H1 (cell line): ENCODE measurements at regions not wholly inside any gene's neighbourhood (a gene's known extent, or its start where the extent isn't known, plus 50 kb on each side); places are given as distances from the start of the nearest gene placed in this dataset.

Experiments
- CBX5 ChIP-seq: fragments of 300-800, 300-1000 bp; sonication (generic); IDR thresholded peaks from 2 replicates; pipeline ENCODE4 v1.7.1; 2016; ENCODE audit warnings: antibody characterized with exemption, low read length, low read depth
- CEBPB ChIP-seq: IDR thresholded peaks from 2 replicates; pipeline ENCODE4 v1.6.1; 2012; ENCODE audit warnings: low read depth, low read length
- JUND ChIP-seq: IDR thresholded peaks from 2 replicates; pipeline ENCODE4 v1.6.1; 2011; ENCODE audit warnings: mild to moderate bottlenecking, improper control_type of control experiment, low read length
- POLR2A ChIP-seq, 2 experiments: IDR thresholded peaks; 1 replicate in 1 of 2; 2 replicates in 1 of 2; pipeline ENCODE4 v1.6.1; 2011; ENCODE audit warnings: low read depth in 2 of 2, low read length in 2 of 2, mild to moderate bottlenecking in 2 of 2; ENCODE audit errors: control extremely low read depth in 1 of 2
- TBP ChIP-seq: IDR thresholded peaks from 2 replicates; pipeline ENCODE4 v1.6.1; 2011; ENCODE audit warnings: low read depth, low read length, improper control_type of control experiment
- TF ChIP-seq, protein P1 (sequence below), 3 experiments: IDR thresholded peaks; 1 replicate in 2 of 3; 2 replicates in 1 of 3; pipeline versions ENCODE4 v1.5.1 to v1.6.1; 2011; ENCODE audit warnings: low read length in 3 of 3, mild to moderate bottlenecking in 3 of 3, inconsistent platforms in 2 of 3, low read depth in 1 of 3, moderate library complexity in 1 of 3; ENCODE audit not compliant: insufficient read depth in 1 of 3; ENCODE audit errors: control extremely low read depth in 1 of 3

- TF ChIP-seq, protein P1, sequence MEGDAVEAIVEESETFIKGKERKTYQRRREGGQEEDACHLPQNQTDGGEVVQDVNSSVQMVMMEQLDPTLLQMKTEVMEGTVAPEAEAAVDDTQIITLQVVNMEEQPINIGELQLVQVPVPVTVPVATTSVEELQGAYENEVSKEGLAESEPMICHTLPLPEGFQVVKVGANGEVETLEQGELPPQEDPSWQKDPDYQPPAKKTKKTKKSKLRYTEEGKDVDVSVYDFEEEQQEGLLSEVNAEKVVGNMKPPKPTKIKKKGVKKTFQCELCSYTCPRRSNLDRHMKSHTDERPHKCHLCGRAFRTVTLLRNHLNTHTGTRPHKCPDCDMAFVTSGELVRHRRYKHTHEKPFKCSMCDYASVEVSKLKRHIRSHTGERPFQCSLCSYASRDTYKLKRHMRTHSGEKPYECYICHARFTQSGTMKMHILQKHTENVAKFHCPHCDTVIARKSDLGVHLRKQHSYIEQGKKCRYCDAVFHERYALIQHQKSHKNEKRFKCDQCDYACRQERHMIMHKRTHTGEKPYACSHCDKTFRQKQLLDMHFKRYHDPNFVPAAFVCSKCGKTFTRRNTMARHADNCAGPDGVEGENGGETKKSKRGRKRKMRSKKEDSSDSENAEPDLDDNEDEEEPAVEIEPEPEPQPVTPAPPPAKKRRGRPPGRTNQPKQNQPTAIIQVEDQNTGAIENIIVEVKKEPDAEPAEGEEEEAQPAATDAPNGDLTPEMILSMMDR (IDR thresholded peaks at IDR 0.05; ENCODE audit: control extremely low read depth in 1 of 3, insufficient read depth in 1 of 3, low read depth in 1 of 3, low read length in 3 of 3) = no peak
- TF ChIP-seq JUND (no peak), CEBPB (no peak), TBP (no peak), POLR2A (IDR thresholded peaks at IDR 0.05; ENCODE audit: control extremely low read depth in 1 of 2, low read depth in 2 of 2, low read length in 2 of 2) (no peak), CBX5 (no peak)
Observed at GRCh38 chr3:34254285-34254684, 455.9 kb downstream of the PDCD6IP start.
